ENCODE measurements at regions not wholly inside any gene's neighbourhood (a gene's known extent, or its start where the extent isn't known, plus 50 kb on each side); places are given as distances from the start of the nearest gene placed in this dataset.

GRCh38 chr2:236668531-236668969 is 98.9 kb downstream of the ACKR3 start:
- Histone ChIP-seq H3K9ac (no peak overlapping the region), H3F3A (replicated peaks; ENCODE audit: insufficient read depth) (no peaks in the 10 kb centered on the region)

GRCh38 chr2:236670235-236670620 is 100.6 kb downstream of the ACKR3 start:
- POLR2A ChIA-PET, result no interaction called here
- Histone ChIP-seq H3F3A (replicated peaks; ENCODE audit: insufficient read depth) (no peaks in the 10 kb centered on the region), H4K20me1 (ENCODE audit: insufficient read depth) (no peaks in the 10 kb centered on the region), H3K79me2 (ENCODE audit: insufficient read depth) (no peaks in the 10 kb centered on the region), H3K4me2 (no peak overlapping the region), H3K4me3 (ENCODE audit: low read depth in 2 of 2, low read length in 1 of 2) (no peak overlapping the region), H2AFZ (ENCODE audit: low read depth) (no peak overlapping the region), H3K9me3 (no peaks in the 10 kb centered on the region), H3K27ac (ENCODE audit: low read depth in 2 of 2, low read length in 1 of 2) (no peak overlapping the region), H3K4me1 (ENCODE audit: control insufficient read depth in 1 of 2, insufficient read depth in 2 of 2, low read depth in 1 of 2, low read length in 1 of 2) (no peaks in the 10 kb centered on the region), H3K36me3 (replicated peaks in 1 of 2; ENCODE audit: control insufficient read depth in 1 of 2, insufficient read depth in 2 of 2, low read length in 1 of 2) (no peaks in the 10 kb centered on the region), H3K27me3 (ENCODE audit: insufficient read depth) (no peaks in the 10 kb centered on the region; the same call in 1 of the 2 replicates), H3K9ac (no peak overlapping the region), H3K9me2 (no peaks in the 10 kb centered on the region)
- no peak for DNase-seq
- 14% methylated on average over 6 of the region's 6 CpGs for WGBS (ENCODE audit: low lambda C conversion rate)
- TF ChIP-seq TCF12 (IDR thresholded peaks at IDR 0.05), result no peak
- TF ChIP-seq RXRA (IDR thresholded peaks at IDR 0.05; ENCODE audit: borderline replicate concordance, low read depth), result no peak
- CTCF ChIA-PET, result no interaction called here

More at GRCh38 chr2:236668531-236668969, 98.9 kb downstream of the ACKR3 start:
- ChIA-PET CTCF (no interaction called here), POLR2A (no interaction called here)
- Histone ChIP-seq H3K4me1 (ENCODE audit: control insufficient read depth in 1 of 2, insufficient read depth in 2 of 2, low read depth in 1 of 2, low read length in 1 of 2) (no peaks in the 10 kb centered on the region), H3K9me2 (no peaks in the 10 kb centered on the region), H2AFZ (ENCODE audit: low read depth) (no peak overlapping the region), H4K20me1 (ENCODE audit: insufficient read depth) (no peaks in the 10 kb centered on the region), H3K79me2 (ENCODE audit: insufficient read depth) (no peaks in the 10 kb centered on the region), H3K27me3 (ENCODE audit: insufficient read depth) (no peaks in the 10 kb centered on the region; the same call in 1 of the 2 replicates), H3K27ac (ENCODE audit: low read depth in 2 of 2, low read length in 1 of 2) (no peak overlapping the region), H3K4me2 (no peak overlapping the region), H3K9me3 (no peaks in the 10 kb centered on the region), H3K4me3 (ENCODE audit: low read depth in 2 of 2, low read length in 1 of 2) (no peak overlapping the region), H3K36me3 (replicated peaks in 1 of 2; ENCODE audit: control insufficient read depth in 1 of 2, insufficient read depth in 2 of 2, low read length in 1 of 2) (no peaks in the 10 kb centered on the region)
- DNase-seq, result no peak
- TF ChIP-seq TEAD4 (IDR thresholded peaks at IDR 0.05; ENCODE audit: borderline replicate concordance, insufficient read depth), result no peak
- no peak for TF ChIP-seq RAD21 (IDR thresholded peaks at IDR 0.05; ENCODE audit: low read length)
- TF ChIP-seq JUND (IDR thresholded peaks at IDR 0.05), result no peak
- TF ChIP-seq FOXJ3 (CRISPR knock-in tag; IDR thresholded peaks at IDR 0.05), result no peak
- no peak for TF ChIP-seq POLR2AphosphoS5 (IDR thresholded peaks at IDR 0.05; ENCODE audit: low read depth, low read length)
- TF ChIP-seq RXRA (IDR thresholded peaks at IDR 0.05; ENCODE audit: borderline replicate concordance, low read depth), result no peak
- no peak for TF ChIP-seq SIN3A (IDR thresholded peaks at IDR 0.05; ENCODE audit: borderline replicate concordance, low read depth, low read length)
- no peak for TF ChIP-seq GATA2 (CRISPR knock-in tag; IDR thresholded peaks at IDR 0.05)
- TF ChIP-seq NFIC (IDR thresholded peaks at IDR 0.05; ENCODE audit: borderline replicate concordance), result no peak
- TF ChIP-seq FOSL2 (IDR thresholded peaks at IDR 0.05; ENCODE audit: borderline replicate concordance, low read depth), result no peak
- TF ChIP-seq TCF12 (IDR thresholded peaks at IDR 0.05), result no peak
- no peak for TF ChIP-seq ZBTB33 (IDR thresholded peaks at IDR 0.05; ENCODE audit: borderline replicate concordance, low read depth)
- no peak for TF ChIP-seq RCOR1 (IDR thresholded peaks at IDR 0.05; ENCODE audit: low read length)
- TF ChIP-seq FOXM1 (IDR thresholded peaks at IDR 0.05; ENCODE audit: low read depth), result no peak
- TF ChIP-seq MAX (IDR thresholded peaks at IDR 0.05; ENCODE audit: low read depth), result no peak
- no peak for TF ChIP-seq YY1 (IDR thresholded peaks at IDR 0.05; ENCODE audit: low read depth)
- no peak for TF ChIP-seq EP300 (IDR thresholded peaks at IDR 0.05; ENCODE audit: borderline replicate concordance in 1 of 2, low read depth in 1 of 2, low read length in 1 of 2)
- 32% methylated on average over 5 of the region's 8 CpGs for WGBS (ENCODE audit: low lambda C conversion rate)
